ENCODE measurements at regions not wholly inside any gene's neighbourhood (a gene's known extent, or its start where the extent isn't known, plus 50 kb on each side); places are given as distances from the start of the nearest gene placed in this dataset.

GRCh38 chr1:34296059-34296458, 119.4 kb downstream of the C1orf94 start:
- no peak overlapping the region for H3K9ac ChIP-seq (ENCODE audit: low read depth, low read length)
- H3K27me3 ChIP-seq (ENCODE audit: control insufficient read depth, insufficient read depth, low read length), result no peaks in the 10 kb centered on the region; the same call in 1 of the 2 replicates
- no peak overlapping the region for H3K4me3 ChIP-seq (ENCODE audit: low read depth, low read length)
- H3K36me3 ChIP-seq (ENCODE audit: control insufficient read depth, insufficient read depth, low read length), result no peaks in the 10 kb centered on the region
- H3K27ac ChIP-seq (ENCODE audit: low read depth, low read length), result no peak overlapping the region
- no peaks in the 10 kb centered on the region for H3K9me3 ChIP-seq (ENCODE audit: control insufficient read depth, insufficient read depth, low read length)
- H3K4me1 ChIP-seq (ENCODE audit: control insufficient read depth, insufficient read depth, low read length), result no peaks in the 10 kb centered on the region

- Histone ChIP-seq H3K4me3 (ENCODE audit: low read depth, low read length) (no peak overlapping the region), H3K9ac (ENCODE audit: low read depth, low read length) (no peak overlapping the region), H3K36me3 (ENCODE audit: control insufficient read depth, insufficient read depth, low read length) (no peaks in the 10 kb centered on the region), H3K4me1 (ENCODE audit: control insufficient read depth, insufficient read depth, low read length) (no peaks in the 10 kb centered on the region), H3K27ac (ENCODE audit: low read depth, low read length) (no peak overlapping the region), H3K9me3 (ENCODE audit: control insufficient read depth, insufficient read depth, low read length) (no peaks in the 10 kb centered on the region; the same call in 1 of the 2 replicates), H3K27me3 (ENCODE audit: control insufficient read depth, insufficient read depth, low read length) (no peaks in the 10 kb centered on the region)
Observed at GRCh38 chr1:34302798-34303197, 126.1 kb downstream of the C1orf94 start.

GRCh38 chr1:34303218-34303617, 126.5 kb downstream of the C1orf94 start:
- Histone ChIP-seq H3K27me3 (ENCODE audit: control insufficient read depth, insufficient read depth, low read length) (no peaks in the 10 kb centered on the region), H3K4me1 (ENCODE audit: control insufficient read depth, insufficient read depth, low read length) (no peaks in the 10 kb centered on the region), H3K27ac (ENCODE audit: low read depth, low read length) (no peak overlapping the region), H3K4me3 (ENCODE audit: low read depth, low read length) (no peak overlapping the region), H3K9ac (ENCODE audit: low read depth, low read length) (no peak overlapping the region), H3K36me3 (ENCODE audit: control insufficient read depth, insufficient read depth, low read length) (no peaks in the 10 kb centered on the region), H3K9me3 (ENCODE audit: control insufficient read depth, insufficient read depth, low read length) (no peaks in the 10 kb centered on the region; the same call in 1 of the 2 replicates)

- H3K4me3 ChIP-seq (ENCODE audit: low read depth, low read length), result no peak overlapping the region
- H3K4me1 ChIP-seq (ENCODE audit: control insufficient read depth, insufficient read depth, low read length), result no peaks in the 10 kb centered on the region
- H3K36me3 ChIP-seq (ENCODE audit: control insufficient read depth, insufficient read depth, low read length), result no peaks in the 10 kb centered on the region
- no peak overlapping the region for H3K9ac ChIP-seq (ENCODE audit: low read depth, low read length)
- no peaks in the 10 kb centered on the region; the same call in 1 of the 2 replicates for H3K9me3 ChIP-seq (ENCODE audit: control insufficient read depth, insufficient read depth, low read length)
- no peaks in the 10 kb centered on the region for H3K27me3 ChIP-seq (ENCODE audit: control insufficient read depth, insufficient read depth, low read length)
- no peak overlapping the region for H3K27ac ChIP-seq (ENCODE audit: low read depth, low read length)
Observed at GRCh38 chr1:34306568-34306967, 129.9 kb downstream of the C1orf94 start.

- Histone ChIP-seq H3K4me1 (ENCODE audit: control insufficient read depth, insufficient read depth, low read length) (no peaks in the 10 kb centered on the region), H3K9me3 (ENCODE audit: control insufficient read depth, insufficient read depth, low read length) (peaks cover 23% of the 10 kb centered on the region), H3K27ac (ENCODE audit: low read depth, low read length) (no peak overlapping the region), H3K9ac (ENCODE audit: low read depth, low read length) (no peak overlapping the region), H3K36me3 (ENCODE audit: control insufficient read depth, insufficient read depth, low read length) (no peaks in the 10 kb centered on the region), H3K27me3 (ENCODE audit: control insufficient read depth, insufficient read depth, low read length) (no peaks in the 10 kb centered on the region), H3K4me3 (ENCODE audit: low read depth, low read length) (no peak overlapping the region)
Observed at GRCh38 chr1:34312359-34312758, 135.7 kb downstream of the C1orf94 start.

GRCh38 chr1:34315974-34316373, 139.3 kb downstream of the C1orf94 start:
- no peaks in the 10 kb centered on the region for H3K36me3 ChIP-seq (ENCODE audit: control insufficient read depth, insufficient read depth, low read length)
- no peak overlapping the region for H3K4me3 ChIP-seq (ENCODE audit: low read depth, low read length)
- peaks cover 23% of the 10 kb centered on the region for H3K9me3 ChIP-seq (ENCODE audit: control insufficient read depth, insufficient read depth, low read length)
- H3K4me1 ChIP-seq (ENCODE audit: control insufficient read depth, insufficient read depth, low read length), result no peaks in the 10 kb centered on the region
- no peak overlapping the region for H3K9ac ChIP-seq (ENCODE audit: low read depth, low read length)
- H3K27me3 ChIP-seq (ENCODE audit: control insufficient read depth, insufficient read depth, low read length), result no peaks in the 10 kb centered on the region
- H3K27ac ChIP-seq (ENCODE audit: low read depth, low read length), result no peak overlapping the region

GRCh38 chr1:34316773-34317172, 140.1 kb downstream of the C1orf94 start:
- Histone ChIP-seq H3K4me1 (ENCODE audit: control insufficient read depth, insufficient read depth, low read length) (no peaks in the 10 kb centered on the region), H3K27ac (ENCODE audit: low read depth, low read length) (no peak overlapping the region), H3K4me3 (ENCODE audit: low read depth, low read length) (no peak overlapping the region), H3K36me3 (ENCODE audit: control insufficient read depth, insufficient read depth, low read length) (no peaks in the 10 kb centered on the region), H3K27me3 (ENCODE audit: control insufficient read depth, insufficient read depth, low read length) (no peaks in the 10 kb centered on the region), H3K9me3 (ENCODE audit: control insufficient read depth, insufficient read depth, low read length) (peaks cover 23% of the 10 kb centered on the region), H3K9ac (ENCODE audit: low read depth, low read length) (no peak overlapping the region)

GRCh38 chr1:34319218-34319617, 142.5 kb downstream of the C1orf94 start:
- H3K27me3 ChIP-seq (ENCODE audit: control insufficient read depth, insufficient read depth, low read length), result no peaks in the 10 kb centered on the region
- H3K4me3 ChIP-seq (ENCODE audit: low read depth, low read length), result no peak overlapping the region
- H3K9me3 ChIP-seq (ENCODE audit: control insufficient read depth, insufficient read depth, low read length), result peaks cover 23% of the 10 kb centered on the region
- no peak overlapping the region for H3K9ac ChIP-seq (ENCODE audit: low read depth, low read length)
- H3K36me3 ChIP-seq (ENCODE audit: control insufficient read depth, insufficient read depth, low read length), result no peaks in the 10 kb centered on the region
- H3K27ac ChIP-seq (ENCODE audit: low read depth, low read length), result no peak overlapping the region
- H3K4me1 ChIP-seq (ENCODE audit: control insufficient read depth, insufficient read depth, low read length), result no peaks in the 10 kb centered on the region

GRCh38 chr1:34320053-34320669, 143.5 kb downstream of the C1orf94 start:
- Histone ChIP-seq H3K9me3 (ENCODE audit: control insufficient read depth, insufficient read depth, low read length) (peaks cover 16% of the 10 kb centered on the region), H3K4me3 (ENCODE audit: low read depth, low read length) (no peak overlapping the region), H3K27ac (ENCODE audit: low read depth, low read length) (no peak overlapping the region), H3K9ac (ENCODE audit: low read depth, low read length) (no peak overlapping the region), H3K27me3 (ENCODE audit: control insufficient read depth, insufficient read depth, low read length) (no peaks in the 10 kb centered on the region), H3K36me3 (ENCODE audit: control insufficient read depth, insufficient read depth, low read length) (no peaks in the 10 kb centered on the region), H3K4me1 (ENCODE audit: control insufficient read depth, insufficient read depth, low read length) (no peaks in the 10 kb centered on the region)

- H3K4me3 ChIP-seq (ENCODE audit: low read depth, low read length), result no peak overlapping the region
- no peaks in the 10 kb centered on the region for H3K27me3 ChIP-seq (ENCODE audit: control insufficient read depth, insufficient read depth, low read length)
- H3K27ac ChIP-seq (ENCODE audit: low read depth, low read length), result no peak overlapping the region
- no peak overlapping the region for H3K9ac ChIP-seq (ENCODE audit: low read depth, low read length)
- no peaks in the 10 kb centered on the region for H3K36me3 ChIP-seq (ENCODE audit: control insufficient read depth, insufficient read depth, low read length)
- H3K4me1 ChIP-seq (ENCODE audit: control insufficient read depth, insufficient read depth, low read length), result no peaks in the 10 kb centered on the region
- H3K9me3 ChIP-seq (ENCODE audit: control insufficient read depth, insufficient read depth, low read length), result no peaks in the 10 kb centered on the region
Observed at GRCh38 chr1:34322969-34323368, 146.3 kb downstream of the C1orf94 start.

GRCh38 chr1:34324879-34325440, 148.3 kb downstream of the C1orf94 start:
- Histone ChIP-seq H3K4me1 (ENCODE audit: control insufficient read depth, insufficient read depth, low read length) (no peaks in the 10 kb centered on the region), H3K9ac (ENCODE audit: low read depth, low read length) (no peak overlapping the region), H3K27ac (ENCODE audit: low read depth, low read length) (no peak overlapping the region), H3K27me3 (ENCODE audit: control insufficient read depth, insufficient read depth, low read length) (no peaks in the 10 kb centered on the region), H3K9me3 (ENCODE audit: control insufficient read depth, insufficient read depth, low read length) (no peaks in the 10 kb centered on the region), H3K4me3 (ENCODE audit: low read depth, low read length) (no peak overlapping the region), H3K36me3 (ENCODE audit: control insufficient read depth, insufficient read depth, low read length) (no peaks in the 10 kb centered on the region)

All from HUES48 (cell line).